Pulmonary artery endothelial cell (primary cell): ENCODE measurements at regions not wholly inside any gene's neighbourhood (a gene's known extent, or its start where the extent isn't known, plus 50 kb on each side); places are given as distances from the start of the nearest gene placed in this dataset.
"Not testable (repeated sequence)": the region's sequence is repeated elsewhere in the genome, so short reads cannot be mapped to it uniquely, and the experiment has no call there.

Source experiments
- DNase-seq: peaks from one replicate; pipeline ENCODE4 v3.0.0-alpha.2; 2011; ENCODE audit warnings: low read depth, low spot score

DNA sequence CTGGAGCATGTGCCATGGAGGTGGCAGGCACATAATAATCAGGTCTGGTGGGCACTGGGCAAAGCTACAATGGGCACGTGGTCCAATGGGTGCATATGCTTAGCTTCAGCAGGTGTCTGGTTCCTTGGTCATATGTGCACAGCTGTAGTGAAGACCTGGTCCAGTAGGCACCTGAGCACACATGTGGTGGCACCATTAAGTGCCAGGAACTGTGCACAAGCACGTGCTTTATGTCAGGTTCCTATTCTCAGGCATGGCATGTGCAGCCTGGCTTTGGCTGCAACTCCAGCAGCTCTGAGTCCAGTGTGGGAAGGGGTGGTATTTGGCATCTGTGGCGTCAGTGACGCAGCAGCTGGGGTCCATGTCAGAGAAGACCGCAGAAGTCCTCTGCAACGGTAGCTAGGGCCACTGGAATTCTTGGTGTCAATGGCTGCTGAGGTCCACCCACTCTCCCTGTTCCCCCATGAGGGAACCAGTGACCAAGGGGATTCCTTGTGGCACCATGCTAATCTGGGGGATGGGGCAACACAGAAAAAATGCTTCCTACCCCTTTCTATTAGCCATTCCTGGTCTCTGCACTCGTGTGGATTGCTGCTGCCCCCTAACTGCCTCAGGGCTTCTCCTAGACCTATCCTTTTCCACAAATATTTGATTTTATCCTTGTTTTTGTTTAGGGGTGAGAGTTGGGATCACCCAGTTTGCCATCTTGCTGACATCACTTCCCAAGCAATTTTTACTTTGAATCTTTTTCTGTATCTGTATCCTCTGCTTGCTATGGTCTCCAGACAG is 262.9 kb upstream of the MAP2 start:
- no peak for DNase-seq

DNA sequence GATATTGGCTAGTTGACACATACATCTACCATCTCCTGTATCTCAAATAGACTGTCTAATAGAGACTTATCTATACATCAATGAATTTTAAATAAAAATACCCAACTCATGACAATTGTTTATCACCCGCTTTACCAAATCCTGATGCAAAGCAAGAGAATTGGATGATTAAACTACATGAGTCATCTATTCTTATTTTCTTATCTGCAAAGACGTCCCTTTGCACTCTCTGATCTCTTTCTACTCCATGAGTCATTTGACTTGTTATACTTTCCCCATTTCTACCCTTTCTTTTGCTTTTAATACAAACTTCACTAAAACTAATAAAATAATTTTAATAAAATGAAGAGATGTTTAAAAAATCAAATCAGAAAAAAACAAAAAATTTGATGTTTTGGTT is 261.7 kb upstream of the MAP2 start:
- no peak for DNase-seq

DNA sequence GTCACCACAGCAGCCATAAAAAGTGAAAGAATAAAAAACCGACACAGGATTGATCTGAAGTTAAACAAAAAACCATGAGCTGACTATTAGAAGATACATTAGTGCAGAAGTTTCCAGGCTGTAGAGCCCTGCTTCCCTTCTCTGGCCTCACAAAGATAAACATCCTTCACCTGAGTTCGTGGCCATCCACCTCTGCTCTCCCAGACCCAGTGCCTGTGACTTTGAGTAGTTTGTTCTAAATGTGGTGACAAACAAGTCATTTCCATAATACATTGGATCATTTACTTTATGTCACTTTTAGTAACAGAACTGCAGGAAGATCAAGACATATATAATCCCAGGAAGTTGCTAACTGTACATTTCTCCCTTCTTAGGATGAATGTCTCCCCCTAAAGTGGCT is 241.9 kb upstream of the MAP2 start:
- DNase-seq = no peak

DNA sequence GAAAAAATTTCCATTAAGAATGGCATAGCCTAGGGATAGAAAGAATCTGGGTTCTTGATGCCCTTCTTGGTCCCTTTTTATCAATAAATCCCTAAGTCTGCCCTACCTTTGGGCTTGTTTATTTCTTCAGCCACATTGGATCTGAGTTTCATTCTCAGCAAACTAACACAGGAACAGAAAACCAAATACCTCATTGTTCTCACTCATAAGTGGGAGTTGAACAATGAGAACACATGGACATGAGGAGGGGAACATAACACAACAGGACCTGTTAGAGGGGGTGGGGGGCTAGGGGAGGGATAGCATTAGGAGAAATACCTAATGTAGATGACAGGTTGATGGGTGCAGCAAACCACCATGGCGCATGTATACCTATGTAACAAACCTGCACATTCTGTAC is 237.0 kb upstream of the MAP2 start:
- DNase-seq = not testable (repeated sequence)

DNA sequence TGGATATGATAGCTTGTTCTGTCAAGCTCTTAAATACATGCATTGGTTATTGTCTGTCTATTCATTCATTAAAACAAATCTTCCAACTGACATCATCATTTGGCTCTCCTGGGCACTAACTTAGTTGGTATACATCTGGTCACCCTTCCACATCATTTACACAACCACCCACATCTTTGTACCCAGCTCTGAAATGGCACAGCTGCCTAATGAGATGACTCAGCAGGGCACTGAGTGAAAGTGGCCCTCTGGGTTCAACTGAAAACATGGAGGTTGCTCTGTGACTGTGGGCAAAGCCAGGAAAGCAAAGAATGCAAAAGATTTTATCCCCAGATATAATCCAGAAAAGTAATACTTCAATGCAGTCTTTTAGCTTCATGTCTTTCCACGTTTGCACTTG is 234.0 kb upstream of the MAP2 start:
- no peak for DNase-seq

DNA sequence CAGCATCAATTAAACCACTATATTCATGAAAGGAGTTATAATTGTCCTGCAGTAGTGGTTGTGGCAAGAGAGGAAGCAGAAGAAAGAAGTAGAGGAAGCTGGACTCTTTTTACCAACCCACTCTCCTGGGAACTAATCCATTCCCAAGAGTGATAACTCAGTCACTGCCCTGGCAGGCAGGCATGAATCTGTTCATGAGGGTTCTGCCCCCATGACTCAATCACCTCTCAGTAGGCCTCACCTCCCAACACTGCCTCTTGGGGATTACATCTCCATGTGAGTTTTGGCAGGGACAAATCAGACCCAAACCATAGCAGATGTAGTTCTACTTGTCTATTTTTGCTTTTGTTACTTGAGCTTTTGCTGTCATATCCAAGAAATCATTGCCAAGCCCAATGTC is 232.7 kb upstream of the MAP2 start:
- DNase-seq = no peak

DNA sequence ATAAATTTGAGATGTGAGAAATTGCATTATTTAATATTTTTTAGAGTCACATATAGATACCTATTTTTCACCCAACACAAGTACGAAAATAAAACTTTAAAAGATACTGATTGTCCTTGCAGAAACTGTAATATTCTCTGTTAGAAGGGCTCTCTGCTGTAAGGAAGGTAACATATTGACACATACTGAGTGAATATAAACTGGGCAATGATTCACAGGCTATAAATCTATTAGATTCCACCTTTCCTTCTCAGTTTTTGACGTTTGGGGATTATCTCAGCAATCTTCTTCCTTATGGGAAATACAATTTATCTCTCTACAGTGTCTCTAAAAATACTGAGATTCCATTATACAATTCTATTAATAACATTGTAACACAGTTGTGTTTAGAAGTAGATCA is 229.1 kb upstream of the MAP2 start:
- no peak for DNase-seq

DNA sequence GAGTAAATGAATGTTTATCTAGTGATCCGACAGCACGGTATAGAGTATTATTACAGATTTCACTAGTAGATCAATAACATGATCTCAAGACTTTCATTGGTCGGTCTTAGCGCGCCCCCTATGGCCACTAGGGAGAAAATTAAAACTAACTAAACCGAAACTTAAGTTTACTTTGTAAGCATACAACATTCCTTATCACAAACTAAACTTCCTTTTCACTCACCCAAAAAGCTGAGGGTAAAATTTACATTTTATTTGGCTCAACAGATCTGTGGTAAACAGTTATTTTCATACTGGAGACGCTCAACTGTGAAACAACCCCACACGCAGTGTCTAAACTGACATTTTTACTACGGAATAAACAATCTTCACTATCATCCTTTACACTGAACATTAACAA is 215.6 kb upstream of the MAP2 start:
- no peak for DNase-seq

DNA sequence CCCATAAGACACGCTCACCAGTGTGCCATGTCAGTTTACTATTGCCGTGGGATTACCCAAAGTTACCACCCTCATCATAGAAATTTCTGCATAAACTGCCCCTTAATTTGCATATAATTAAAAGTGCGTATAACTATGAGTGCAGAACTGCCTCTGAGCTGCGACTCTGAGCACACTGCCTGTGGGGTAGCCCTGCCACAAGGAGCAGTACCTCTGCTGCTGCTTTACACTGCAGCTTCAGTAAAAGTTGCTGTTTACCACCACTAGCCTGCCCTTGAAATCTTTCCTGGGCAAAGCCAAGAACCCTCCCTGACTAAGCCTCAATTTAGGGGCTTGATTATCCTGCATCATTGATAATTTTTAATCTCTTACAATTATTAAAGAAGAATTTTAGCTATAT is 213.9 kb upstream of the MAP2 start:
- DNase-seq = no peak

DNA sequence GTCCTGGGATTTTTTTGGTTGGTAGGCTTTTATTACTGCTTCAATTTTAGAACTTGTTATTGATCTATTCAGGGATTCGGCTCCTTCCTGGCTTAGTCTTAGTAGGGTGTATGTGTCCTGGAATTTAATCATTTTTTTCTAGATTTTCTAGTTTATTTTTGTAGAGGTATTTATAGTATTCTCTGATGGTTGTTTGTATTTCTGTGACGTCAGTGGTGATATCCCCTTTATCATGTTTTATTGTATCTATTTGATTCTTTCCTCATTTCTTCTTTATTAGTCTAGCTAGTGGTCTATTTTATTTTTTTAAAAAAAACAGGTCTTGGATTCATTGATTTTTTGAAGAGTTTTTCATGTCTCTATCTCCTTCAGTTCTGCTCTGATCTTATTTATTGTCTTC is 193.3 kb upstream of the MAP2 start:
- no peak for DNase-seq

DNA sequence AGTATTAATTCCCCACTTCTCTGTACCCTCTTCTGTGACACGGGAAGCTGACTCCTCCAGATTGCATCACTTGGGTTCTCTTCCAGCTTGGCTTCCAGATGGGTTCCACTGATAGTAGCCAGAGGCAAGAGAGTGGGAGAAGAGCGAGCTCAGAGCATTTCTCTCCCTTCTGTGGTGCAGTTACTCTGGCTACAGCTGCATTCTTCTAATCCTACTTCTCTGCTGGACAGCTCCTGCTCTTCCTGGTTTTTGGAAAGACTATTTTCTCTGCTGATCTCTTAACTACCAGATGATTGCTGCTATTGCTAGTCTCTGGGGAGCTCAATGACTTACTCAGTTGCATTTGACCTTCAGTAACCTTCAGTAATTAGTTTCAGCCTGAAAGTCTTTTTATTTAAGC is 187.5 kb upstream of the MAP2 start:
- DNase-seq = no peak

DNA sequence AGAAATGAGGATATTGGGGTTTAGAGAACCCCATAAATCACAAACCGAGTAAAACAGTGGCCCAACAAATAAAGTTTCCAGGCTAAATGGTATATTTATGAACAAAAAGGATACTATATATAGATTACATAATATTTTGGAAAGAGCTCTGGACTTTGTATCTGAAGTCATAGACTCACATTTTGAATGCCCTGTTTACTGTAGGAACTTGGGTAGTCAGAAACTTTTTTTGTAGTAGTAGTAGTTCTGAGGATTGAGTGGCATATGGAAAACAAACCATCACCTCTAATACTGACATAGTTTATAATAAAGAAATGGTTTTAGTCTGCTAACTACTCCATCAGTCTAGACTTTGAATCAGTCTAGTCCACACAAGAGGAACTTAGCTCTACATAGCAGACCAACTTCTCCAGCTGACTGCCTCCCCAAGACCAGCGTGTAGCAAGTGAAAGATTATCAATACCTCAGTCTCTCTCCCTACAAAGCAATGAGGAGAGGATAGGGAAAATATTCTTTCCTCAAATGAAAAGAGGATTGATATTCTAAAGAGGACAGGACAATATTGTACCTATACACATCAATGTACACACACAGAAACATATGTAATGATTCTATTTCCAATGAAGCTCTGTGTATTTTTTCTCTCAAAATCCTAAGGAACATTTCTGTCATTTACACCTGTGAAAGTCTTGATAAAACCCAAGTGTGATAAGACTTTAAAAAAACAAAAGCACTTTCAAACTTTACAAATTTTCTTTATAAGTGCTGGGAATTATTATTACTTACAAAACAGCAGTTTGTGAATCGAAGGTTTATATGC is 184.9 kb upstream of the MAP2 start:
- DNase-seq = no peak

DNA sequence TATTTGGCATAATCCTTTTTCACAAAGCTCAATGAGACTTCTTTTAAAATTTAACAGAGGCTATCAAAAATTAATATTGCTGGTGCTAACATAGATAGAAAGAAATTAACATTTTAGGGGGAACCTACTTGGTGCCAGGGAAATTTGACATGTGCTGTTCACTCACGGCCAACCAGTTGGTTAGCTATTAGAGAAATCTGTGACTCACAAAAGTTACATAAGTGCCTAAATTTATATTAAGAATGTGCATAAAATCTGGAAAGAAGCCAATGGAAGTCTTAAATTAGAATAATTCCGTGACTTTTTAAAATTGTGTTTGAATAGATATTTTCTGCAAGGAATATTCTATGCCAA is 184.3 kb upstream of the MAP2 start:
- no peak for DNase-seq

DNA sequence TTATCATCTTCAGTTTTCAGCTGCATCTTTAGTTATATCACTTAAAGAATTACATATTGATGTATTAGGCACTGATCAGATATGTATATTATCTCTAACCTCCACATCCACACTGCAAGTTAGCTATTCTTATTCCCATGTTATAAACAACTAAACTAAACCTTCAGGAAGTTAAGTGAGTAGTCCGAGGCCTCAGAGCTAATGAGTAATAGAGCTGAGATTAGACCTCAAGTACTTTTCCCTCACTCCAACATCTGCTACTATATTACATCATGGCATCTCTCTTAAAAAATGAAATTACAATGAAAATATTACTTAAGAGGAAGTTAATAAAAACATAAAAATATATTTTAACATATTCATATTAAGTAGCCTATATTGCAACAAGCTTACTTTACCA is 183.6 kb upstream of the MAP2 start:
- DNase-seq = no peak

DNA sequence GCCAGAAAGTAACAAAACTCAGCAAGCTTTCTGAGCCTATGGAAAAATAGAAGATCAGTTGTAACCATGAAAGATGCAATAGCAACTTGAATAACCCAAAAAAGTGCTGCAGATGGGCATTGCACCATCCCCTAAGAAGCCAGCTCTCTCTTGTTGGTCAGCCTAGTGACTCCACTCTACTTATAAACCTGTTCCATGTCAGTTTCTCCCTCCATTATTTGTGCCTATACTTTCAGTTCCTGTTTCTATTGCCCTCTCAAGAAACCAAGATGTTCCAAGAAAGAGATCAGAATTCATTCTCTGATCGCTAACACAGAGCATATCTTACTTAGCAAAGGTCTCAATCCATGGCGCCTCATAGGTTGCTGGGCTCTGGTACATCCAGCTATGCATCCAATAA is 170.3 kb upstream of the MAP2 start:
- DNase-seq = no peak

DNA sequence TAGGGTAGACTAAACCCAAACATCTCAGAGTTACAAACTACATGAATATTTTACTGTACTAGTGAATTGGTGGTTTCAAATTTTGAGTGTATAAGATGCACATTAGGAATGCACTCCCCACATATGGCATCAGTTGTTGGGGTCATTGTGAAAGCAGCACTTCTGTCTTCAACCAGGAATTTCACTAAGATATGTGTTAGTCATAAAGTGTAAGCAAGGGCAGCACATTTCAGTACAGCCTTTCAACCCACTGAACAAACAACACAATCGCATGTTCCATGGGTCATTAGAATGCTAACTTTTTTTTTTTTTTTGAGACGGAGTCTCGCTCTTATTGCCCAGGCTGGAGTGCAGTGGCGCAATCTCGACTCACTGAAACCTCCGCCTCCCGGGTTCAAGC is 164.1 kb upstream of the MAP2 start:
- no peak for DNase-seq

DNA sequence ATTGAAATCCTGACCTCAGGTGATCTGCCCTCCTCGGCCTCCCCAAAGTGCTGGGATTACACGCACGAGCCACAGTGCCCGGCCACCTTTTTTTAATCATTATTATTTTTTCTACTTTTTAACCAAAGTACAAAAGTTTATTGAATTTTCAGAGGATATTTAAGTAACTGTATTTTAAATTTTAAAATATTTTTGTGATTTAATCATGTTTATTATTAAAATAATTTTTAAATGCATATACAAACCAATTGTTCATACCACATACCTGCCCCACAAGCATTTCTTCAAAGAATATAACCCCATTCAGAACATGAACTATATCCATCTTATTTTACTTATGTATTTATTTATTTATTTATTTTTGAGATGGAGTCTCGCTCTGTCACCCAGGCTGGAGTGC is 163.6 kb upstream of the MAP2 start:
- no peak for DNase-seq

DNA sequence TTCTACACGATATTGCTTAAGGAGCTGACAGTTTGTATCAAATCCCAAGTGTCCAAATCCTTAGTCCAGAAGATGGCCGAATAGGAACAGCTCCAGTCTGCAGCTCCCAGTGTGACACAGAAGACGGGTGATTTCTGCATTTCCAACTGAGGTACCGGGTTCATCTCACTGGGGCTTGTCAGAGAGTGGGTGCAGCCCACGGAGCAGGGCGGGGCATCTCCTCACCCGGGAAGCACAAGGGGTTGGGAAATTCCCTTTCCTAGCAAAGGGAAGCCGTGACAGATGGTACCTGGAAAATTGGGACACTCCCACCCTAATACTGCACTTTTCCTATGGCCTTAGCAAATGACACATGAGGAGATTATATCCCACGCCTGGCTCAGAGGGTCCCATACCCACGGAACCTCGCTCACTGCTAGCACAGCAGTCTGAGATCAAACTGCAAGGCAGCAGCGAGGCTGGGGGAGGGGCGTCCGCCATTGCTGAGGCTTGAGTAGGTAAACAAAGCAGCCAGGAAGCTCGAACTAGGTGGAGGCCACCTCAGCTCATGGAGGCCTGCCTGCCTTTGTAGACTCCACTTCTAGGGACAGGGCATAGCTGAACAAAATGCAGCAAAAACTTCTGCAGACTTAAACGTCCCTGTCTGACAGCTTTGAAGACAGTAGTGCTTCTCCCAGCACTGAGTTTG is 162.3 kb upstream of the MAP2 start:
- not testable (repeated sequence) for DNase-seq

DNA sequence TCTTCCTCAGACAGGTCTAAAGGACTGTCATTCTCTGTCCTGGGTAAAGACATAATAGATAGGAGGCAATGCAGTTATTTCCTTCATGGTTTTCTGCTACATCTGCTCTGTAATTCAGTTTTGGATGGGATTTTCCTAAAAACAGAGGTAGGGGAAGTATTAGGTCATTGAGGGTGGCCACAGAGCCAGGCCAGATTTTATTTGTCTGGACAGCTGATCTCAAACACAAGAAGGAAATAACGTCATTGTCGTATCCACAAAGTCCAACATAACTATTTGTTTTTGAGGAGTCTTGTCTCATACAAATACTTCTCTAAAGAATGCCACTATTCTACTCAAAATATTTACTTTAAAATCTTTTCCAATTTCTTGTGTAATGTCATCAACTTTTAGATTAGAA is 154.8 kb upstream of the MAP2 start:
- DNase-seq = no peak

DNA sequence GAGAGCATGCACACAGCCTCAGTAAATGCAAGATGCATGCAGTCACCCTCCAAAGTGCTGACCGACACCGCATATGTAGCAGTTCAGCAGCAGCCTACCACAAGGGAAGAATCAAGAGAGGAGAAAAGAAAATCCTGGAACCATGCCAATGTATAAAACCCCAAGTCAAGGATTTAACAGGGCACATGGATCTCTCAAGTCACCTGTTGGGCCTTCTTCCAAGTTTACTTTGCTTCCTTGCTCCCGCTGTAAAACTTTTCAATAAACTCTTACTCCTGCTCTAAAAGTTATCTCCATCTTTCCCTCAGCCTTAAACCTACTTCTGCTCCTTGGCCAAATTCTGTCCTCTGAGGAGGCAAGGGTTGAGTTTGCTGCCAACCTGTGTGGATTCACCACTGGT is 147.8 kb upstream of the MAP2 start:
- DNase-seq = no peak

DNA sequence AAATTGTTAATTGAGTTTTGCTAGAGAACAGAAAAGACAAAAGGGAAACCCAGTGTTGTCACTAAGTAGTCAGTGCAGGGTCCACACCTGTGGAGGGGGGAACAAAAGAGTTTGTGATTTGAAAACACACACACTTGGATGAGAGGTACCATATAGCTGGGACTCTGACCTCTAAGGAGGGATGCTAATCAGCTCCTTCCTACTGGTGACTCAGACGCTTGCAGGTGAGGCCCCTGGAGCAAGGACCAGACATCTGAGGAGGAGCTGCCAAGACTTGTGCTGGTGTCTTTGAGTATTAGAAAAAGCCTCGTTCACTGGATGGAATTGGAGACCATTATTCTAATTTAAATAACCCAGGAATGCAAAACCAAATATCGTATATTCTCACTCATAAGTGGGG is 146.4 kb upstream of the MAP2 start:
- DNase-seq = no peak

DNA sequence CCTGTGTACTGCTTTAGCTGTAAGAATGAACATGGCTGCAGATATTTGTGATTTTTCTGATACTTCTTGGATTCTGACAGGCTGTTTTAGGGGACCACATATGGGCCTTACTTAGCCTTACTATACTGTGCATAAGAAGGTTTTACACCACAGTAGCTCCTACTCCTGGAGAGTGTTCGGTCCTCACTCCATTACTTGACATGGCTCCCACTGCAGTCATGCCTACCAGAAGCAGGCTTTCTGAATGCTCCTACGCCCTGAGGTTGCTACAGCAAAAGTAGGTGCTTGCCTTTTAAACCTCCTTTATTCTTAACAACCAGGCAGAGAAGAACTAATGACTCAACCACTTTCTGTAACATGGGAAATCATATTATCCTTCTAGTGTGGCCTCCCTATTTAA is 125.2 kb upstream of the MAP2 start:
- DNase-seq = no peak

DNA sequence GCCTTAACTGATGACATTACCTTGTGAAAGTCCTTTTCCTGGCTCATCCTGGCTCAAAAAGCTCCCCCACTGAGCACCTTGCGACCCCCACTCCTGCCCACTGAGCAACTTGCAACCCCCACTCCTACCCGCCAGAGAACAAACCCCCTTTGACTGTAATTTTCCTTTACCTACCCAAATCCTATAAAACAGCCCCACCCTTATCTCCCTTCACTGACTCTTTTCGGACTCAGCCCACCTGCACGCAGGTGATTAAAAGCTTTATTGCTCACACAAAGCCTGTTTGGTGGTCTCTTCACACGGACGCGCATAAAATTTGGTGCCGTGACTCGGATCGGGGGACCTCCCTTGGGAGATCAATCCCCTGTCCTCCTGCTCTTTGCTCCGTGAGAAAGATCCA is 124.4 kb upstream of the MAP2 start:
- not testable (repeated sequence) for DNase-seq
